IPS-15b (cell line): ENCODE measurements at regions not wholly inside any gene's neighbourhood (a gene's known extent, or its start where the extent isn't known, plus 50 kb on each side); places are given as distances from the start of the nearest gene placed in this dataset.
"Not testable (repeated sequence)": the region's sequence is repeated elsewhere in the genome, so short reads cannot be mapped to it uniquely, and the experiment has no call there.

Experiments used
- H3K27me3 ChIP-seq: one replicate; pipeline ENCODE4 v1.6.1; 2013; ENCODE audit warnings: low read length; ENCODE audit not compliant: control insufficient read depth, insufficient read depth
- H3K36me3 ChIP-seq: one replicate; pipeline ENCODE4 v1.6.1; 2013; ENCODE audit warnings: low read length; ENCODE audit not compliant: control insufficient read depth, insufficient read depth
- H3K4me1 ChIP-seq: one replicate; pipeline ENCODE4 v1.6.1; 2013; ENCODE audit warnings: mild to moderate bottlenecking, low read length; ENCODE audit not compliant: control insufficient read depth, insufficient read depth
- H3K4me3 ChIP-seq: one replicate; pipeline ENCODE4 v1.5.1; 2013; ENCODE audit warnings: low read depth, low read length
- H3K9ac ChIP-seq: one replicate; pipeline ENCODE4 v1.6.1; 2013; ENCODE audit warnings: low read depth, mild to moderate bottlenecking, low read length
- H3K9me3 ChIP-seq: one replicate; pipeline ENCODE4 v1.6.1; 2013; ENCODE audit warnings: mild to moderate bottlenecking, low read length; ENCODE audit not compliant: control insufficient read depth, insufficient read depth

GRCh38 chr6:167709196-167709595 is 117.5 kb upstream of the AFDN start:
- Histone ChIP-seq H3K9ac (no peak overlapping the region), H3K9me3 (no peaks in the 10 kb centered on the region), H3K4me3 (no peak overlapping the region), H3K27me3 (no peaks in the 10 kb centered on the region), H3K4me1 (no peaks in the 10 kb centered on the region), H3K36me3 (no peaks in the 10 kb centered on the region)

- not testable (repeated sequence) for H3K27me3 ChIP-seq, H3K9me3 ChIP-seq, H3K36me3 ChIP-seq, H3K4me1 ChIP-seq, H3K9ac ChIP-seq, H3K4me3 ChIP-seq
Observed at GRCh38 chr6:167709776-167710336, 116.9 kb upstream of the AFDN start.

GRCh38 chr6:167710363-167710920 is 116.3 kb upstream of the AFDN start:
- no peaks in the 10 kb centered on the region for H3K36me3 ChIP-seq
- no peaks in the 10 kb centered on the region for H3K4me1 ChIP-seq
- H3K9me3 ChIP-seq = no peaks in the 10 kb centered on the region
- no peaks in the 10 kb centered on the region for H3K27me3 ChIP-seq
- no peak overlapping the region for H3K9ac ChIP-seq
- no peak overlapping the region for H3K4me3 ChIP-seq

GRCh38 chr6:167711211-167711610 is 115.5 kb upstream of the AFDN start:
- no peak overlapping the region for H3K9ac ChIP-seq
- H3K27me3 ChIP-seq = no peaks in the 10 kb centered on the region
- H3K4me3 ChIP-seq = no peak overlapping the region
- no peaks in the 10 kb centered on the region for H3K9me3 ChIP-seq
- no peaks in the 10 kb centered on the region for H3K36me3 ChIP-seq
- no peaks in the 10 kb centered on the region for H3K4me1 ChIP-seq

GRCh38 chr6:167711768-167712730 is 114.7 kb upstream of the AFDN start:
- H3K4me3 ChIP-seq = no peak overlapping the region
- H3K9ac ChIP-seq = no peak overlapping the region
- H3K36me3 ChIP-seq = no peaks in the 10 kb centered on the region
- no peaks in the 10 kb centered on the region for H3K9me3 ChIP-seq
- no peaks in the 10 kb centered on the region for H3K27me3 ChIP-seq
- no peaks in the 10 kb centered on the region for H3K4me1 ChIP-seq

GRCh38 chr6:167712731-167713475 is 113.8 kb upstream of the AFDN start:
- no peaks in the 10 kb centered on the region for H3K9me3 ChIP-seq
- H3K4me3 ChIP-seq = no peak overlapping the region
- no peaks in the 10 kb centered on the region for H3K36me3 ChIP-seq
- no peaks in the 10 kb centered on the region for H3K27me3 ChIP-seq
- no peaks in the 10 kb centered on the region for H3K4me1 ChIP-seq
- H3K9ac ChIP-seq = no peak overlapping the region

GRCh38 chr6:167714152-167714551 is 112.6 kb upstream of the AFDN start:
- Histone ChIP-seq H3K4me3 (no peak overlapping the region), H3K4me1 (no peaks in the 10 kb centered on the region), H3K27me3 (no peaks in the 10 kb centered on the region), H3K9ac (no peak overlapping the region), H3K36me3 (no peaks in the 10 kb centered on the region), H3K9me3 (no peaks in the 10 kb centered on the region)

- H3K4me1 ChIP-seq = no peaks in the 10 kb centered on the region
- H3K27me3 ChIP-seq = no peaks in the 10 kb centered on the region
- no peaks in the 10 kb centered on the region for H3K9me3 ChIP-seq
- no peak overlapping the region for H3K9ac ChIP-seq
- no peak overlapping the region for H3K4me3 ChIP-seq
- H3K36me3 ChIP-seq = no peaks in the 10 kb centered on the region
Observed at GRCh38 chr6:167717455-167717854, 109.3 kb upstream of the AFDN start.

- Histone ChIP-seq H3K4me1 (no peaks in the 10 kb centered on the region), H3K9me3 (no peaks in the 10 kb centered on the region), H3K27me3 (no peaks in the 10 kb centered on the region), H3K4me3 (no peak overlapping the region), H3K36me3 (no peaks in the 10 kb centered on the region), H3K9ac (no peak overlapping the region)
Observed at GRCh38 chr6:167717867-167718266, 108.8 kb upstream of the AFDN start.

- H3K36me3 ChIP-seq = no peaks in the 10 kb centered on the region
- no peak overlapping the region for H3K4me3 ChIP-seq
- no peaks in the 10 kb centered on the region for H3K27me3 ChIP-seq
- no peak overlapping the region for H3K9ac ChIP-seq
- no peaks in the 10 kb centered on the region for H3K9me3 ChIP-seq
- no peaks in the 10 kb centered on the region for H3K4me1 ChIP-seq
Observed at GRCh38 chr6:167719920-167720319, 106.8 kb upstream of the AFDN start.

GRCh38 chr6:167720456-167721285 is 106.0 kb upstream of the AFDN start:
- no peaks in the 10 kb centered on the region for H3K4me1 ChIP-seq
- H3K27me3 ChIP-seq = no peaks in the 10 kb centered on the region
- no peaks in the 10 kb centered on the region for H3K36me3 ChIP-seq
- no peak overlapping the region for H3K4me3 ChIP-seq
- no peaks in the 10 kb centered on the region for H3K9me3 ChIP-seq
- H3K9ac ChIP-seq = no peak overlapping the region
